HEK293T (cell line): ENCODE measurements at regions not wholly inside any gene's neighbourhood (a gene's known extent, or its start where the extent isn't known, plus 50 kb on each side); places are given as distances from the start of the nearest gene placed in this dataset.

Experiments used
- ARNT ChIP-seq: fragments of 450-650 bp; IDR thresholded peaks from 2 replicates; pipeline ENCODE4 v1.6.1; 2017; ENCODE audit warnings: mild to moderate bottlenecking
- BHLHE40 ChIP-seq: fragments of 450-650 bp; IDR thresholded peaks from 2 replicates; pipeline ENCODE4 v1.6.1; 2016; ENCODE audit warnings: mild to moderate bottlenecking, moderate library complexity, borderline replicate concordance
- CTBP1 ChIP-seq: fragments of 450-650 bp; IDR thresholded peaks from 2 replicates; pipeline ENCODE4 v1.6.1; 2016; ENCODE audit warnings: borderline replicate concordance
- ELF4 ChIP-seq: fragments of 450-650 bp; IDR thresholded peaks from 2 replicates; pipeline ENCODE4 v1.6.1; 2017; ENCODE audit warnings: antibody characterized with exemption
- FOXA1 ChIP-seq: fragments of 450-650 bp; IDR thresholded peaks from 2 replicates; pipeline ENCODE4 v1.6.1; 2016; ENCODE audit warnings: mild to moderate bottlenecking
- FOXK2 ChIP-seq: fragments of 450-650 bp; IDR thresholded peaks from 2 replicates; pipeline ENCODE4 v1.6.1; 2016; ENCODE audit warnings: mild to moderate bottlenecking
- FOXM1 ChIP-seq: fragments of 450-650 bp; IDR thresholded peaks from 2 replicates; pipeline ENCODE4 v1.6.1; 2017; ENCODE audit warnings: mild to moderate bottlenecking, borderline replicate concordance
- HDGF ChIP-seq: fragments of 450-650 bp; IDR thresholded peaks from 2 replicates; pipeline ENCODE4 v1.6.1; 2017; ENCODE audit warnings: antibody characterized with exemption, borderline replicate concordance
- SP1 ChIP-seq: fragments of 450-650 bp; IDR thresholded peaks from 2 replicates; pipeline ENCODE4 v1.6.1; 2017
- SUZ12 ChIP-seq: fragments of 450-650 bp; IDR thresholded peaks from 2 replicates; pipeline ENCODE4 v1.6.1; 2016; ENCODE audit warnings: mild to moderate bottlenecking
- TARDBP ChIP-seq: fragments of 450-650 bp; IDR thresholded peaks from 2 replicates; pipeline ENCODE4 v1.6.1; 2016
- ZNF384 ChIP-seq: fragments of 450-650 bp; IDR thresholded peaks from 2 replicates; pipeline ENCODE4 v1.6.1; 2016
- TF ChIP-seq, protein P1 (sequence below): fragments of 450-650 bp; IDR thresholded peaks from 2 replicates; pipeline ENCODE4 v1.6.1; 2016

- TF ChIP-seq BHLHE40: no peak
- no peak for TF ChIP-seq FOXM1
- TF ChIP-seq ZNF384: no peak
- no peak for TF ChIP-seq TARDBP
- TF ChIP-seq CTBP1: no peak
- TF ChIP-seq ELF4: no peak
- no peak for TF ChIP-seq SP1
- no peak for TF ChIP-seq FOXK2
- no peak for TF ChIP-seq ARNT
- TF ChIP-seq, protein P1, sequence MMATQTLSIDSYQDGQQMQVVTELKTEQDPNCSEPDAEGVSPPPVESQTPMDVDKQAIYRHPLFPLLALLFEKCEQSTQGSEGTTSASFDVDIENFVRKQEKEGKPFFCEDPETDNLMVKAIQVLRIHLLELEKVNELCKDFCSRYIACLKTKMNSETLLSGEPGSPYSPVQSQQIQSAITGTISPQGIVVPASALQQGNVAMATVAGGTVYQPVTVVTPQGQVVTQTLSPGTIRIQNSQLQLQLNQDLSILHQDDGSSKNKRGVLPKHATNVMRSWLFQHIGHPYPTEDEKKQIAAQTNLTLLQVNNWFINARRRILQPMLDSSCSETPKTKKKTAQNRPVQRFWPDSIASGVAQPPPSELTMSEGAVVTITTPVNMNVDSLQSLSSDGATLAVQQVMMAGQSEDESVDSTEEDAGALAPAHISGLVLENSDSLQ: no peak
- TF ChIP-seq HDGF: no peak
- TF ChIP-seq FOXA1: no peak
- no peak for TF ChIP-seq SUZ12
These were observed 230.4 kb downstream of the BUD13 start for GRCh38 chr11:116542406-116542805.
